Heart right ventricle (tissue), 16 donors: ENCODE measurements at regions not wholly inside any gene's neighbourhood (a gene's known extent, or its start where the extent isn't known, plus 50 kb on each side); places are given as distances from the start of the nearest gene placed in this dataset.

Experiments
- ATAC-seq, 8 donors: fragments of 200-7000 bp; cut with Tn5 transposase; one replicate each; pipeline ENCODE4 v1.9.1; 2020; ENCODE audit warnings: mild to moderate bottlenecking in 8 of 8, moderate library complexity in 8 of 8, moderate number of reproducible peaks in 1 of 8
- DNase-seq, 2 donors: peaks; one replicate each; pipeline ENCODE4 v3.0.0-alpha.2; 2020
- H3K27ac ChIP-seq, 10 donors: fragments of 200-600 bp; sonication (generic) in 2 of 10; one replicate each; pipeline versions ENCODE4 v1.5.0 to v1.8.0; 2020 to 2022; ENCODE audit warnings: mild to moderate bottlenecking in 3 of 10
- H3K27me3 ChIP-seq, 7 donors: fragments of 200-600 bp; one replicate each; pipeline ENCODE4 v1.8.0; 2021 to 2022; ENCODE audit warnings: mild to moderate bottlenecking in 2 of 7
- H3K36me3 ChIP-seq, 9 donors: fragments of 200-600 bp; sonication (generic) in 1 of 9; one replicate each; pipeline versions ENCODE4 v1.5.0 to v1.8.0; 2020 to 2022; ENCODE audit warnings: mild to moderate bottlenecking in 2 of 9
- H3K4me1 ChIP-seq, 9 donors: fragments of 200-600 bp; sonication (generic) in 1 of 9; one replicate each; pipeline versions ENCODE4 v1.5.0 to v1.8.0; 2020 to 2022; ENCODE audit warnings: mild to moderate bottlenecking in 4 of 9
- H3K4me3 ChIP-seq, 10 donors: fragments of 200-600 bp; sonication (generic) in 2 of 10; one replicate each; pipeline versions ENCODE4 v1.5.0 to v1.8.0; 2020 to 2022; ENCODE audit warnings: mild to moderate bottlenecking in 7 of 10, moderate library complexity in 2 of 10
- H3K9me3 ChIP-seq, 11 donors: fragments of 200-600 bp in 10 of 11; sonication (generic) in 2 of 11; one replicate each; pipeline versions ENCODE4 v1.5.0 to v1.8.0; 2013 to 2022; ENCODE audit warnings: mild to moderate bottlenecking in 2 of 11, control low read depth in 1 of 11, moderate library complexity in 1 of 11
- WGBS, 2 donors: extraction: QIAGEN DNeasy Blood & Tissue Kit; methylation state at CpG; one replicate each; pipeline ENCODE4 v1.1.7; 2013; ENCODE audit warnings: inconsistent platforms in 1 of 2; 5-methylcytosine and 5-hydroxymethylcytosine counted together
- intact Hi-C, 10 donors: fragments of 100-400 bp; cut with DNase I; formaldehyde crosslinking; loops; one replicate each; pipeline versions ENCODE4 v1.11.1 to v1.14.2; 2022
- TF ChIP-seq, protein P1 (sequence below), 9 donors: fragments of 200-600 bp; sonication (generic) in 2 of 9; IDR thresholded peaks; one replicate each; pipeline versions ENCODE4 v1.5.0 to v1.8.0; 2021 to 2022; ENCODE audit warnings: antibody characterized with exemption in 9 of 9, mild to moderate bottlenecking in 5 of 9, moderate library complexity in 1 of 9
- donor health status: Arrhythmogenic right ventricular cardiomyopathy.
- donor health status: ischemic (EF 13 %, LVEDD 7.1; RV severe dilation, severe dysfunction).
- donor health status: healthy with polysubstance abuse.
- donor health status: DM: no; HTN: yes; CAD: no.
- donor health status: DM: no; HTN: no; CAD: no.
- donor health status: ischemic (EF 25% LVEDD 6.9; RV normal size, moderate dysfunction).
- donor health status: ischemic (EF 25% LVEDD 5.7; RV mildly dilated, moderate dysfunction).
- donor health status: healthy.
- donor health status: DM: yes; HTN: yes; CAD: no.
- donor health status: Ischemic cardiomyopathy.
- donor health status: ischemic (EF 35%, LVEDD 5.7; RV mildly dilated, moderate dysfunction).
- donor health status: nonischemic (EF 11% LVEDD 7.7; RV severe dilation, severe dysfunction).
- donor health status: DM: yes; HTN: yes; CAD: no.
- donor health status: PGD.
- donor health status: ischemic (EF 29% LVEDD 5.4; RV normal size, mild dysfunction).
- donor health status: nonischemic (EF 23%, LVEDD 6.1; RV moderate dilation, normal function).

GRCh38 chr16:18068477-18068876 is 268.1 kb downstream of the NPIPA8 start:
- intact Hi-C loops: no loop called here
- Histone ChIP-seq H3K9me3 (peaks cover 0 to 31% (median 0%) of the 10 kb centered on the region in 11 donors), H3K27ac (no peak overlapping the region), H3K36me3 (no peaks in the 10 kb centered on the region), H3K4me3 (no peak overlapping the region), H3K4me1 (no peaks in the 10 kb centered on the region), H3K27me3 (peaks cover 0 to 12% (median 4%) of the 10 kb centered on the region in 7 donors)
- TF ChIP-seq, protein P1, sequence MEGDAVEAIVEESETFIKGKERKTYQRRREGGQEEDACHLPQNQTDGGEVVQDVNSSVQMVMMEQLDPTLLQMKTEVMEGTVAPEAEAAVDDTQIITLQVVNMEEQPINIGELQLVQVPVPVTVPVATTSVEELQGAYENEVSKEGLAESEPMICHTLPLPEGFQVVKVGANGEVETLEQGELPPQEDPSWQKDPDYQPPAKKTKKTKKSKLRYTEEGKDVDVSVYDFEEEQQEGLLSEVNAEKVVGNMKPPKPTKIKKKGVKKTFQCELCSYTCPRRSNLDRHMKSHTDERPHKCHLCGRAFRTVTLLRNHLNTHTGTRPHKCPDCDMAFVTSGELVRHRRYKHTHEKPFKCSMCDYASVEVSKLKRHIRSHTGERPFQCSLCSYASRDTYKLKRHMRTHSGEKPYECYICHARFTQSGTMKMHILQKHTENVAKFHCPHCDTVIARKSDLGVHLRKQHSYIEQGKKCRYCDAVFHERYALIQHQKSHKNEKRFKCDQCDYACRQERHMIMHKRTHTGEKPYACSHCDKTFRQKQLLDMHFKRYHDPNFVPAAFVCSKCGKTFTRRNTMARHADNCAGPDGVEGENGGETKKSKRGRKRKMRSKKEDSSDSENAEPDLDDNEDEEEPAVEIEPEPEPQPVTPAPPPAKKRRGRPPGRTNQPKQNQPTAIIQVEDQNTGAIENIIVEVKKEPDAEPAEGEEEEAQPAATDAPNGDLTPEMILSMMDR (IDR thresholded peaks at IDR 0.05): no peak
- DNase-seq: no peak
- no peak for ATAC-seq

DNA sequence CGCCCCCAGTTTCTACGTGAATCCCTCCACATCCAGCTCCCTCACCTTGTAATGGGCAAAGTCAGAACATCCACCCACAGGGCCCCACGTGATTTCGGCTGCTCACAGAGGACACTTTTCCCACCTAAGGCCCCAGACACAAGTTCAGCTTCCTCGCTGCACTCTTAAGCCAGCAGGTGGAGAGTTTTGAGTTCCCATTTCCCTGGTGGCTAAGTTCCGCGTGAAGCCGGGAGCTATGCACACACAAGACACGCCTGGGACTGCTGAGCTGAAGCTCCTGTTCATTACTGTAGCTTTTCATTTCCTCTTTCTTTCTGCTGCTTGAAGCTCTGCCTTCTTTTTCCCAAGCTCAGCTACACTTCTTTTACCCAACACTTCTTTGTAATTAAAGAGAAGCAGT is 273.8 kb downstream of the NPIPA8 start:
- H3K9me3 ChIP-seq: peaks cover 0 to 26% (median 0%) of the 10 kb centered on the region in 11 donors
- DNase-seq (no peak), ATAC-seq (no peak)
- H3K4me3 ChIP-seq: no peak overlapping the region
- no peak overlapping the region for H3K27ac ChIP-seq
- TF ChIP-seq, protein P1 (IDR thresholded peaks at IDR 0.05): no peak
- peaks cover 0 to 14% (median 5%) of the 10 kb centered on the region in 7 donors for H3K27me3 ChIP-seq
- WGBS, 2 donors: 55 to 57% methylated on average over 9 of the region's 9 CpGs
- intact Hi-C loops: loop anchor here in 1 of 10 donors (5.0 kb wide), 1 partner anchor 50 kb away; no protein-coding TSS in a partner anchor
- H3K36me3 ChIP-seq: no peaks in the 10 kb centered on the region
- H3K4me1 ChIP-seq: no peaks in the 10 kb centered on the region

- Histone ChIP-seq H3K27me3 (peaks cover 0 to 14% (median 6%) of the 10 kb centered on the region in 7 donors), H3K27ac (no peak overlapping the region), H3K4me1 (no peaks in the 10 kb centered on the region), H3K4me3 (no peak overlapping the region), H3K9me3 (peaks cover 0 to 6% (median 0%) of the 10 kb centered on the region in 11 donors), H3K36me3 (no peaks in the 10 kb centered on the region)
- TF ChIP-seq, protein P1 (IDR thresholded peaks at IDR 0.05): no peak
- DNase-seq: no peak
- WGBS, 2 donors: 35 to 45% methylated on average over 7 of the region's 7 CpGs
- intact Hi-C loops: loop anchor here in 1 of 10 donors (5.0 kb wide), 1 partner anchor 48 kb away; no protein-coding TSS in a partner anchor
- no peak for ATAC-seq
Observed at GRCh38 chr16:18060351-18060750, 276.2 kb downstream of the NPIPA8 start.

- H3K9me3 ChIP-seq: no peaks in the 10 kb centered on the region
- H3K36me3 ChIP-seq: no peaks in the 10 kb centered on the region
- intact Hi-C loops: no loop called here
- H3K4me3 ChIP-seq: no peak overlapping the region
- DNase-seq (no peak), ATAC-seq (no peak)
- H3K27me3 ChIP-seq: peaks cover 0 to 14% (median 6%) of the 10 kb centered on the region in 7 donors
- H3K4me1 ChIP-seq: no peaks in the 10 kb centered on the region
- 78 to 80% methylated on average over 6 of the region's 6 CpGs for WGBS, 2 donors
- TF ChIP-seq, protein P1 (IDR thresholded peaks at IDR 0.05): no peak
- H3K27ac ChIP-seq: no peak overlapping the region
Observed at GRCh38 chr16:18059577-18059976, 277.0 kb downstream of the NPIPA8 start.
